Upper lobe of left lung (tissue), 4 donors: ENCODE measurements at regions not wholly inside any gene's neighbourhood (a gene's known extent, or its start where the extent isn't known, plus 50 kb on each side); places are given as distances from the start of the nearest gene placed in this dataset.

Experiments
- POLR2A ChIP-seq, 4 donors: fragments of 450-650 bp; IDR thresholded peaks; one replicate each; pipeline ENCODE4 v1.5.1; 2016 to 2017; ENCODE audit warnings: antibody characterized with exemption in 4 of 4, mild to moderate bottlenecking in 2 of 4
- TF ChIP-seq, protein P1 (sequence below), 6 experiments: fragments of 450-650 bp in 4 of 6; fragments of 200-600 bp in 2 of 6; sonication (generic) in 2 of 6; IDR thresholded peaks; one replicate each; pipeline ENCODE4 v1.5.1; 2016 to 2019; ENCODE audit warnings: antibody characterized with exemption in 6 of 6

DNA sequence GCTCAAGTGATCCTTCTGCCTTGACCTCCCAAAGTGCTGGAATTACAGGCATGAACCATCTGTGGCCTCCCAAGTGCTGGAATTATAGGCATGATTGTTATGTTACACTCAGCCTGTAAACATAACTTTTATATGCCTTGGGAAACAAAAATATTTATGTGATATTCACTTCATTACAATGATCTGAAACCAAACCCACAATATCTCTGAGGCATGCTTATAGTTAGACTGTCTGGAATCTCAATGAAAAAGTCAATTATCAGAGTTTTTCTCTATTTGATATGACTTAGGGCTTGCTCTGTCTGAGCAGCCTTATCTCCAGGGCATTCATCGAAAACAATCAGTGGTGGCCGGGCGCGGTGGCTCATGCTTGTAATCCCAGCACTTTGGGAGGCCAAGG, 195.3 kb upstream of the MYO3A start:
- no peak for TF ChIP-seq POLR2A (IDR thresholded peaks at IDR 0.05)
- TF ChIP-seq, protein P1, sequence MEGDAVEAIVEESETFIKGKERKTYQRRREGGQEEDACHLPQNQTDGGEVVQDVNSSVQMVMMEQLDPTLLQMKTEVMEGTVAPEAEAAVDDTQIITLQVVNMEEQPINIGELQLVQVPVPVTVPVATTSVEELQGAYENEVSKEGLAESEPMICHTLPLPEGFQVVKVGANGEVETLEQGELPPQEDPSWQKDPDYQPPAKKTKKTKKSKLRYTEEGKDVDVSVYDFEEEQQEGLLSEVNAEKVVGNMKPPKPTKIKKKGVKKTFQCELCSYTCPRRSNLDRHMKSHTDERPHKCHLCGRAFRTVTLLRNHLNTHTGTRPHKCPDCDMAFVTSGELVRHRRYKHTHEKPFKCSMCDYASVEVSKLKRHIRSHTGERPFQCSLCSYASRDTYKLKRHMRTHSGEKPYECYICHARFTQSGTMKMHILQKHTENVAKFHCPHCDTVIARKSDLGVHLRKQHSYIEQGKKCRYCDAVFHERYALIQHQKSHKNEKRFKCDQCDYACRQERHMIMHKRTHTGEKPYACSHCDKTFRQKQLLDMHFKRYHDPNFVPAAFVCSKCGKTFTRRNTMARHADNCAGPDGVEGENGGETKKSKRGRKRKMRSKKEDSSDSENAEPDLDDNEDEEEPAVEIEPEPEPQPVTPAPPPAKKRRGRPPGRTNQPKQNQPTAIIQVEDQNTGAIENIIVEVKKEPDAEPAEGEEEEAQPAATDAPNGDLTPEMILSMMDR (IDR thresholded peaks at IDR 0.05): no peak
